HG02588 (cell line): ENCODE measurements at regions not wholly inside any gene's neighbourhood (a gene's known extent, or its start where the extent isn't known, plus 50 kb on each side); places are given as distances from the start of the nearest gene placed in this dataset.

Experiments used
- ATAC-seq: cut with Tn5 transposase; IDR thresholded peaks from one replicate; pipeline ENCODE4 v1.9.1; 2021; ENCODE audit warnings: mild to moderate bottlenecking, moderate library complexity; ENCODE audit not compliant: unreplicated experiment

GRCh38 chr18:39550701-39551100 lies 1985.1 kb upstream of the CELF4 start:
- no peak for ATAC-seq

GRCh38 chr18:39549144-39549543 lies 1983.5 kb upstream of the CELF4 start:
- ATAC-seq = no peak

GRCh38 chr18:39531659-39532058 lies 1966.1 kb upstream of the CELF4 start:
- no peak for ATAC-seq

- ATAC-seq = no peak
Measured at GRCh38 chr18:39529358-39529757, 1963.8 kb upstream of the CELF4 start.

GRCh38 chr18:39527465-39527864 lies 1961.9 kb upstream of the CELF4 start:
- no peak for ATAC-seq

- no peak for ATAC-seq
Measured at GRCh38 chr18:39524370-39524769, 1958.8 kb upstream of the CELF4 start.

GRCh38 chr18:39523281-39523680 lies 1957.7 kb upstream of the CELF4 start:
- ATAC-seq = no peak

GRCh38 chr18:39521164-39521563 lies 1955.6 kb upstream of the CELF4 start:
- ATAC-seq = no peak

- no peak for ATAC-seq
Measured at GRCh38 chr18:39519741-39520140, 1954.1 kb upstream of the CELF4 start.

- ATAC-seq = no peak
Measured at GRCh38 chr18:39515299-39515698, 1949.7 kb upstream of the CELF4 start.

GRCh38 chr18:39513186-39513585 lies 1947.6 kb upstream of the CELF4 start:
- ATAC-seq = no peak

GRCh38 chr18:39506581-39507330 lies 1941.2 kb upstream of the CELF4 start:
- ATAC-seq = no peak

GRCh38 chr18:39500306-39500705 lies 1934.7 kb upstream of the CELF4 start:
- ATAC-seq = no peak

- ATAC-seq = no peak
Measured at GRCh38 chr18:39497821-39498220, 1932.2 kb upstream of the CELF4 start.

- no peak for ATAC-seq
Measured at GRCh38 chr18:39496986-39497385, 1931.4 kb upstream of the CELF4 start.

- no peak for ATAC-seq
Measured at GRCh38 chr18:39494211-39494896, 1928.8 kb upstream of the CELF4 start.

- ATAC-seq = no peak
Measured at GRCh38 chr18:39491408-39491807, 1925.8 kb upstream of the CELF4 start.

- ATAC-seq = no peak
Measured at GRCh38 chr18:39489431-39489830, 1923.8 kb upstream of the CELF4 start.

GRCh38 chr18:39487932-39488331 lies 1922.3 kb upstream of the CELF4 start:
- no peak for ATAC-seq

GRCh38 chr18:39486268-39486667 lies 1920.7 kb upstream of the CELF4 start:
- ATAC-seq = no peak

- ATAC-seq = no peak
Measured at GRCh38 chr18:39485696-39486095, 1920.1 kb upstream of the CELF4 start.

- ATAC-seq = no peak
Measured at GRCh38 chr18:39481281-39481680, 1915.7 kb upstream of the CELF4 start.
